ENCODE measurements at regions not wholly inside any gene's neighbourhood (a gene's known extent, or its start where the extent isn't known, plus 50 kb on each side); places are given as distances from the start of the nearest gene placed in this dataset.
"Not testable (repeated sequence)": the region's sequence is repeated elsewhere in the genome, so short reads cannot be mapped to it uniquely, and the experiment has no call there.

- peak; percentile 19 to 23 for DNase-seq (ENCODE audit: low read depth in 2 of 2)
Observed at GRCh38 chr16:56013962-56014552, 138.9 kb upstream of the CES5A start.

- no peak for DNase-seq (ENCODE audit: low read depth in 2 of 2)
Observed at GRCh38 chr16:56012482-56012811, 137.3 kb upstream of the CES5A start.

GRCh38 chr16:56011808-56012481, 136.8 kb upstream of the CES5A start:
- no peak for DNase-seq (ENCODE audit: low read depth in 2 of 2)

- no peak for DNase-seq (ENCODE audit: low read depth in 2 of 2)
Observed at GRCh38 chr16:56005958-56006357, 130.8 kb upstream of the CES5A start.

GRCh38 chr16:55999683-56000082, 124.5 kb upstream of the CES5A start:
- no peak for DNase-seq (ENCODE audit: low read depth in 2 of 2)

GRCh38 chr16:55993088-55993487, 117.9 kb upstream of the CES5A start:
- no peak for DNase-seq (ENCODE audit: low read depth in 2 of 2)

- DNase-seq (ENCODE audit: low read depth in 2 of 2), result no peak
Observed at GRCh38 chr16:55992551-55992950, 117.4 kb upstream of the CES5A start.

GRCh38 chr16:55991843-55992242, 116.7 kb upstream of the CES5A start:
- DNase-seq (ENCODE audit: low read depth in 2 of 2), result no peak

- DNase-seq (ENCODE audit: low read depth in 2 of 2), result no peak
Observed at GRCh38 chr16:55989569-55989907, 114.4 kb upstream of the CES5A start.

- not testable (repeated sequence) for DNase-seq (ENCODE audit: low read depth in 2 of 2)
Observed at GRCh38 chr16:55988850-55989568, 113.8 kb upstream of the CES5A start.

GRCh38 chr16:55988013-55988412, 112.8 kb upstream of the CES5A start:
- no peak for DNase-seq (ENCODE audit: low read depth in 2 of 2)

GRCh38 chr16:55982597-55982996, 107.4 kb upstream of the CES5A start:
- DNase-seq (ENCODE audit: low read depth in 2 of 2), result no peak

GRCh38 chr16:55981557-55981956, 106.4 kb upstream of the CES5A start:
- DNase-seq (ENCODE audit: low read depth in 2 of 2), result no peak

GRCh38 chr16:55976815-55977214, 101.6 kb upstream of the CES5A start:
- DNase-seq (ENCODE audit: low read depth in 2 of 2), result no peak

- no peak for DNase-seq (ENCODE audit: low read depth in 2 of 2)
Observed at GRCh38 chr16:55971447-55971846, 96.3 kb upstream of the CES5A start.

GRCh38 chr16:55968221-55968620, 93.0 kb upstream of the CES5A start:
- no peak for DNase-seq (ENCODE audit: low read depth in 2 of 2)

- DNase-seq (ENCODE audit: low read depth in 2 of 2), result no peak
Observed at GRCh38 chr16:55964923-55965475, 89.8 kb upstream of the CES5A start.

GRCh38 chr16:55955845-55956244, 80.7 kb upstream of the CES5A start:
- no peak for DNase-seq (ENCODE audit: low read depth in 2 of 2)

GRCh38 chr16:55955424-55955823, 80.3 kb upstream of the CES5A start:
- no peak for DNase-seq (ENCODE audit: low read depth in 2 of 2)

- DNase-seq (ENCODE audit: low read depth in 2 of 2), result no peak
Observed at GRCh38 chr16:55954906-55955305, 79.7 kb upstream of the CES5A start.

- DNase-seq (ENCODE audit: low read depth in 2 of 2), result no peak
Observed at GRCh38 chr16:55949518-55949917, 74.3 kb upstream of the CES5A start.

GRCh38 chr16:55948230-55948629, 73.1 kb upstream of the CES5A start:
- no peak for DNase-seq (ENCODE audit: low read depth in 2 of 2)

- no peak for DNase-seq (ENCODE audit: low read depth in 2 of 2)
Observed at GRCh38 chr16:55947366-55947765, 72.2 kb upstream of the CES5A start.

Data from stimulated activated CD8-positive, alpha-beta memory T cell treated with anti-CD3 and anti-CD28 coated beads, Interleukin-2, amount 100 ng/mL, for 48 hours (primary cell).